ENCODE measurements at regions not wholly inside any gene's neighbourhood (a gene's known extent, or its start where the extent isn't known, plus 50 kb on each side); places are given as distances from the start of the nearest gene placed in this dataset.

- TF ChIP-seq, protein P1, sequence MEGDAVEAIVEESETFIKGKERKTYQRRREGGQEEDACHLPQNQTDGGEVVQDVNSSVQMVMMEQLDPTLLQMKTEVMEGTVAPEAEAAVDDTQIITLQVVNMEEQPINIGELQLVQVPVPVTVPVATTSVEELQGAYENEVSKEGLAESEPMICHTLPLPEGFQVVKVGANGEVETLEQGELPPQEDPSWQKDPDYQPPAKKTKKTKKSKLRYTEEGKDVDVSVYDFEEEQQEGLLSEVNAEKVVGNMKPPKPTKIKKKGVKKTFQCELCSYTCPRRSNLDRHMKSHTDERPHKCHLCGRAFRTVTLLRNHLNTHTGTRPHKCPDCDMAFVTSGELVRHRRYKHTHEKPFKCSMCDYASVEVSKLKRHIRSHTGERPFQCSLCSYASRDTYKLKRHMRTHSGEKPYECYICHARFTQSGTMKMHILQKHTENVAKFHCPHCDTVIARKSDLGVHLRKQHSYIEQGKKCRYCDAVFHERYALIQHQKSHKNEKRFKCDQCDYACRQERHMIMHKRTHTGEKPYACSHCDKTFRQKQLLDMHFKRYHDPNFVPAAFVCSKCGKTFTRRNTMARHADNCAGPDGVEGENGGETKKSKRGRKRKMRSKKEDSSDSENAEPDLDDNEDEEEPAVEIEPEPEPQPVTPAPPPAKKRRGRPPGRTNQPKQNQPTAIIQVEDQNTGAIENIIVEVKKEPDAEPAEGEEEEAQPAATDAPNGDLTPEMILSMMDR (IDR thresholded peaks at IDR 0.05): no peak
- no peak for TF ChIP-seq POLR2A (IDR thresholded peaks at IDR 0.05)
- no peak for TF ChIP-seq POLR2AphosphoS5 (IDR thresholded peaks at IDR 0.05)
- no peak for TF ChIP-seq EP300 (IDR thresholded peaks at IDR 0.05)
These were observed 293.0 kb upstream of the SOX14 start for GRCh38 chr3:137471130-137471529.

Data from gastroesophageal sphincter (tissue), 3 donors.